ENCODE measurements at regions not wholly inside any gene's neighbourhood (a gene's known extent, or its start where the extent isn't known, plus 50 kb on each side); places are given as distances from the start of the nearest gene placed in this dataset.

- TF ChIP-seq, protein P1, sequence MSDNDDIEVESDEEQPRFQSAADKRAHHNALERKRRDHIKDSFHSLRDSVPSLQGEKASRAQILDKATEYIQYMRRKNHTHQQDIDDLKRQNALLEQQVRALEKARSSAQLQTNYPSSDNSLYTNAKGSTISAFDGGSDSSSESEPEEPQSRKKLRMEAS (IDR thresholded peaks at IDR 0.05) = no peak
- TF ChIP-seq CTCF (IDR thresholded peaks at IDR 0.05 in 2 of 3, conservative IDR thresholded peaks at IDR 0.05 in 1 of 3; ENCODE audit: borderline replicate concordance in 1 of 3, insufficient read depth in 1 of 3, low read depth in 2 of 3, low read length in 2 of 3) (no peak), POLR2A (IDR thresholded peaks at IDR 0.05; ENCODE audit: borderline replicate concordance, extremely low read depth, insufficient read depth, insufficient read length) (no peak), EZH2 (IDR thresholded peaks at IDR 0.05) (no peak), POLR2AphosphoS5 (IDR thresholded peaks at IDR 0.05; ENCODE audit: low read depth, low read length) (no peak), SIN3A (IDR thresholded peaks at IDR 0.05; ENCODE audit: low read depth) (no peak), ZNF274 (IDR thresholded peaks at IDR 0.05; ENCODE audit: low read depth, low read length) (no peak), JUND (IDR thresholded peaks at IDR 0.05) (no peak), ZFX (IDR thresholded peaks at IDR 0.05) (no peak), EZH2phosphoT487 (IDR thresholded peaks at IDR 0.05; ENCODE audit: borderline replicate concordance) (no peak), CBX3 (IDR thresholded peaks at IDR 0.05; ENCODE audit: low read depth) (no peak), YY1 (IDR thresholded peaks at IDR 0.05; ENCODE audit: extremely low read depth, insufficient replicate concordance, low read depth, low read length) (no peak), CEBPB (IDR thresholded peaks at IDR 0.05; ENCODE audit: low read depth) (no peak)
- TF ChIP-seq, protein P2, sequence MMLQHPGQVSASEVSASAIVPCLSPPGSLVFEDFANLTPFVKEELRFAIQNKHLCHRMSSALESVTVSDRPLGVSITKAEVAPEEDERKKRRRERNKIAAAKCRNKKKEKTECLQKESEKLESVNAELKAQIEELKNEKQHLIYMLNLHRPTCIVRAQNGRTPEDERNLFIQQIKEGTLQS (IDR thresholded peaks at IDR 0.05) = no peak
These were observed 1120.1 kb upstream of the NCAM2 start for GRCh38 chr21:19878133-19878532.

Data from HCT116 (cell line).